SK-MEL-5 (cell line): ENCODE measurements at regions not wholly inside any gene's neighbourhood (a gene's known extent, or its start where the extent isn't known, plus 50 kb on each side); places are given as distances from the start of the nearest gene placed in this dataset.
"Not testable (repeated sequence)": the region's sequence is repeated elsewhere in the genome, so short reads cannot be mapped to it uniquely, and the experiment has no call there.

Source experiments
- DNase-seq: peaks from one replicate; pipeline ENCODE4 v3.0.0-alpha.2; 2016; ENCODE audit warnings: low read depth, low spot score
- in situ Hi-C: cut with HindIII; loops from 2 replicates; pipeline ENCODE4 v1.10.0; 2016; ENCODE audit warnings: low sequenced_read_pairs, high pct_unique_total_duplicates, low pct_unique_long_range_greater_than_20kb

DNA sequence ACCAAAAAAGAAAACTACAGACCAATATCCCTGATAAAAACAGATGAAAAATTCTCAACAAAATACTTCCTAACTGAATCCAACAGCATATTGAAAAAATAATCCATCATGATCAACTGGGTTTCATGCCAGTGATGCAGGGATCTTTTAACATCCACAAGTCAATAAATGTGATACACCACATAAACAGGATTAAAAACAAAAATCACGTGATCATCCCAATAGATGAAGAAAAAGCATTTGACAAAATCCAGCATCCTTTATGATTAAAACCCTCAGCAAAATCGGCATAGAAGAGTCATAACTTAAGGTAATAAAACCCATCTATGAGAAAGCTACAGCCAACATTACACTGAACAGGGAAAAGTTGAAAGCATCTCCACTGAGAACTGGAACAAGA lies 107.5 kb downstream of the DCLK3 start:
- DNase-seq = no peak
- in situ Hi-C loops = no loop called here

DNA sequence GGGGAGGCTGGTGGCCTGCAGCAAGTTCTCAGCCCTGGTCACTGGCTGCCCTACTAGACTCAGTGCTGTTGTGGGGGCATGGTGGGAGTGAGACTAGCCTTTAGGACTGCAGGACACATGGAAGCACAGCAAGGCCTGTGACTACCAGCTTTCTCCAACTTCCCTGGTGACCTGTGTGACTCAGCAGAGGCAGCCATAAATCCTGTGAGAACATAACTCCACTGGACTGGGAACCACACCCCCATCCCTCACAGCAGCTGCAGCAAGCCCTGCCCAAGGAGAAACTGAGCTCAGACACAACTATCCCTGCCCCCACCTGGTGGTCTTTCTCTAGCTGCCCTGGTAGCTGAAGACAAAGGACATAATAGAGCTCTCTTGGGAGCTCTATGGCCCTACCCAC lies 111.3 kb downstream of the DCLK3 start:
- DNase-seq = no peak
- in situ Hi-C loops = no loop called here

DNA sequence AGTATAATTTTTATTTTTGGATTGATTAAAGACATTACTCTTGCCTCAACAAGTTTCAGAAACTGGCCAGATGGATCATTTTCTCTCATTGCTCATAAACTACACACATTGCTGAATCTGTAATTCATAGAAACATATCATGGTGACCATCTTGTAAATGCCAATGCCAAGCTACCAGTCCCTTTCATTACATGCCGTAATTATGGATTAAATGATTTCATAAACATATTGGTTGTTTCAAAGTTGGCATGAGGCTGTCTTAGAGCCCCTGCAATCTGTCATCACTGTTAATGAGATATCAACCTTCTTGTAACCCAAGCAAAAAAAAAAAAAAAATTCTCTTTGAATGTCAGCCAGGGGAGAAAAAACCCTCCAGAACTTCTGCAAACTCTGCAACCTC lies 112.2 kb downstream of the DCLK3 start:
- no peak for DNase-seq
- in situ Hi-C loops = no loop called here

DNA sequence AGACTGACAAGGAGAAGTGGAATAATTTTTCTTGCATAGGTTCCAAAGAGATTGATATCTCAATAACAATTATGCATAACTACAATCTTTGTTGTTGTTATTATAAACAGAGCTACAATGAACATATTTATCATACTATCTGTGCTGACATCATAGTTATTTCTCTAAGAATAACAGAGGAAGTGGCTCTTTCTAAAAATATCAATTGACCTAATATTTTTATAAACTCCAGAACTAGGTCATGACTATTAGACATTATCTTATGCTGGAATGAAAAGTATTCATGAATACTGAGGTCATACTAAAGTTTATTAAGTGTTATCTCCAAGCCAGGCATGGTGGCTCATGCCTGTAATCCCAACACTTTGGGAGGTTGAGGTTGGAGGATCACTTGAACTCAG lies 114.1 kb downstream of the DCLK3 start:
- DNase-seq = no peak
- in situ Hi-C loops = no loop called here

DNA sequence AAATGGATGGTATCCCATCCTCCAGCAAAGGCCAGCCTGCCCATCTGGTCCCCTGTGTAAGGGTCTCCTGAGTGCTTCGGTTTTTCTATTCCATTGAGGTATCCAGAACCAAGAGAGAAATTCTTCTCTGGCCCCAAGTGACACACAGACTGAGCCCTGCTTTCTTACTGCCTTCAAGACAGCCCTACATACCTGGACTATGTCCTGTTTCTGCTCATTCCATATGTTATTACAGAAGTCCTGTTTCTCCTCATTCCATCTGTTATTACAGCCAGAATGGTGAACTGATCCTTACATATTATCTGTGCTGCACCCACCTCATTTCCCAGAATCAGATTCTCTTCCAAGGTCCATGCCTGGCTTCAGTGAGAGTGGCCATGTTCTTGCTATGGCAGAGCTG lies 115.2 kb downstream of the DCLK3 start:
- in situ Hi-C loops = no loop called here
- no peak for DNase-seq

DNA sequence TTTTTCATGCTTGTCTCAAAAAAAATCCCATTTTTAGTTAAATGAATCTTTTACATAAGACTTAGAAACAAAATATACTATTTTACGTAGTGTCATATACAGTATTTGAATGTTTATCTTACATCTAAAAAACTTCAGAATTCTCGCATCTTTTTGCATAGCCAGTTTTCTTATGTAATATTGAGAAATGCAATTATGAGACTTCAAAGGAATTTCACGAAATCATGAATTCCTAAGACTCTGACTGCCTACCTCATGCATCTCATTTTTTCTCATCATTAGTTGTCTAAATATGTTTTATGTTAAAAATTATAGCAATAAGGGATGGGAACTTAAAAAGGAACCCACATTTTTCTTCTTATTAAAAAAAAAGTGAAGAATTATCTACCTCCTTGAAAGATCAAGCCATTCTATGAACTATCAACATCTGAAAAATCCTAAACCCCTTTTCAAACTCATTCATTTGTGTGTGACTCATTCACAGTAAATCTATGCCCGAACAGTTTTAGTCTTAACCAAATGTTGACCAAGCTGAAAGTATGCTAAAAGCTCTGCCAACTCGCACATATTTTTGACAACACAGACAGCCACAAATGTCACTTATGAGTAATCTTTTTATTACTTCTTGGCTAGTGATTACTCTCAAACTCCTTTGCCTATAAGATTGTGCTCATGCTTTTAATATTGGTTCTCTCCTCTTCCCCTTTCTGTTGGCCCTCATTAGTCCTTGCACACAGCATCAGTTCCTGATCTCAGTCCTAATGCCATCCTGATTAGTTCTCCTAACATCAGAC lies 115.9 kb downstream of the DCLK3 start:
- in situ Hi-C loops = no loop called here
- no peak for DNase-seq

DNA sequence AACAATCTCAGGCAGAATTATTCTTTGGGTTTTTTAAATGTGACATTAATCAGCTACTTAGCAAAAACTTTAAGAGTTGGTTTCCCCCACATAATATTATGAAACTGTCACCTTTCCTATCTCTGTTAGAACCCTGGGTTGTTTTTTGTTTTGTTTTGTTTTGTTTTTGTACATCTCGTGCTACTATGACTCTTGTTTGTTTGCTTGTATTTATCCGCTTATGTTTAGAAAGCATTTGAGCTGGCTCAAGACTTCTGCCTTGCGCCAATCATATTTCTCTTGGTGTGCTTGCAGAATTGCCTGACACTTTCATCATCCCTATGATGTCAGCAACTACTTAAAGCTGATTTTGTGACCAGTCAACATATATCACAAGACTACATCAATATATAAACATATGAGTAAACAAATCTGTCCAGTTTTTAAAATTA lies 116.9 kb downstream of the DCLK3 start:
- in situ Hi-C loops = no loop called here
- DNase-seq = no peak

DNA sequence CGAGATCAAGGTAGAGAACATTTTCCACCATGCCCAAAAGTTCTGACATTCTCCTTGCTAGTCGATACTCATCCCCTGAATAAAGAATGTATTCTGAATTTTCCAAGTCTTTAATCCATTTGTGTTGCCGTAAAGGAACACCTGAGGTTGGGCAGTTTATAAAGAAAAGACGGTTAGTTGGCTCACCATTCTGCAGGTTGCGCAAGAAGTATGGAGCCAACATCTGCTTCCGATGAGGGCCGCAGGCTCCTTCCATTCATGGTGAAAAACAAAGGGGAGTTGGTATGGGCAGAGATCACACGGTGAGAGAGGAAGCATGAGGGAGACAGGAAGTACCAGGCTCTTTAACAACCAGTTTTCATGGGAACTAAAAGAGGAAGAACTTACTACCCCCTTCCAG lies 121.2 kb downstream of the DCLK3 start:
- no peak for DNase-seq
- in situ Hi-C loops = no loop called here

DNA sequence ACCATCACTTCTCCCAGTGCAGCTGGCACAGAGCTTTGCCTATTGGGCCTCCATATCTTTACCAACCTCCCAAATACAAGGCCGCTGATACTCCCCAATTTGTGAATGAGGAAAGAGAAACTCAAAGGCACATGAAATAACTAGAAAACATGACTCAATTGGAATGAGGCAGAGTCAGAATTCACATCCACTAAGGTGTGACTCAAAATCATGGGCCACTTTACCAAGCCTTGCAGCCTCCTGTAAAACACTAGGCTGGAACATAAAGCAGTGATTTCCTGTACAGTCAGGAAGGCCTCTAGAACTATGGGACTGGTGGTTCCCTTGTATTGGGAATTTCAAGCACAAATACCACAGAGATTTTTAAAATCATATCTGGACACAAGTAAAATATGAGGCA lies 128.6 kb downstream of the DCLK3 start:
- in situ Hi-C loops = no loop called here
- no peak for DNase-seq

DNA sequence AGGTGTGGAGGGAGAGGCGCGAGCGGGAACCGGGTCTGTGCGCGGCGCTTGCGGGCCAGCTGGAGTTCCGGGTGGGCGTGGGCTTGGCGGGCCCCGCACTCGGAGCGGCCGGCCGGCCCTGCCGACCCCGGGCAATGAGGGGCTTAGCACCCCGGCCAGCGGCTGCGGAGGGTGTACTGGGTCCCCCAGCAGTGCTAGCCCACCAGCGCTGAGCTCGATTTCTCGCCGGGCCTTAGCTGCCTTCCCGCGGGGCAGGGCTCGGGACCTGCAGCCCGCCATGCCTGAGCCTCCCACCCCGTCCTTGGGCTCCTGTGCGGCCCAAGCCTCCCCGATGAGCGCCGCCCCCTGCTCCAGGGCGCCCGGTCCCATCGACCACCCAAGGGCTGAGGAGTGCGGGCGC lies 130.5 kb downstream of the DCLK3 start:
- DNase-seq, in situ Hi-C loops: not testable (repeated sequence)

DNA sequence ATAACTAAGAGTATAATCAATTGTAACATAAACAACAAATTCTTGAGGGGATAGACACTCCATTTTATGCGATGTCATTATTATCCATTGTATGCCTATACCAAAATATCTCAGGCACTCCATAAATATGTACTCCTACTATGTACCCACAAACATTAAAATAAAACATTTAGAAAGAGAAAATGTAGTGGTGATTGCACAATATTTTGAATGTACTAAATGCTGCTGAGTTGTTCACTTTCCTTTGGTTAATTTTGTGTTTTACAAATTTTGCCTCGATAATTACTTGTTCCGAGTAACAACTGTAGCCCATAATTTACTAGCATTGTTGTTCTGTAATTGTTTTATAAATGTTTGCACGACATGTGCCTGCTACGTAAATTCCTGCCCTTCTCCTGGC lies 131.3 kb downstream of the DCLK3 start:
- in situ Hi-C loops = no loop called here
- no peak for DNase-seq

DNA sequence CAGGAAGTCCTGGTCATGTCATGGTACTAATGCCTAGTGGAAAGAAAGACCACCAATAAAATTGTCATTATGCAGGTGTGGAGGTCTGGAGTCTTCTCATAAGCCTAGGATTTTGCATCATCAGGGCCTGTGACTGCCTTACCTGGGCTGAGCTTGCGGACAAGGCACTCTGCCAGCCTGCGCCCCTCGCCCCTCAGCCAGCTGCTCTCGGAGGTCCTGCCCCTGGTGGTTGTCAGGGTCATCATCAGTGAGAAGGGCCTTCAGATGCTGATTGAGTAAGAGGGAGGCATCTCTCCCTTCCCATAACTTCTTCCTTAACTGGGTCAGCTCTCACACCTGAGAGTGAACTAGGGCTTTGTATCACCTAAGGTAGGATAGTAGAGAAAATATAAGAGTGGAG lies 132.8 kb downstream of the DCLK3 start:
- in situ Hi-C loops = no loop called here
- no peak for DNase-seq

DNA sequence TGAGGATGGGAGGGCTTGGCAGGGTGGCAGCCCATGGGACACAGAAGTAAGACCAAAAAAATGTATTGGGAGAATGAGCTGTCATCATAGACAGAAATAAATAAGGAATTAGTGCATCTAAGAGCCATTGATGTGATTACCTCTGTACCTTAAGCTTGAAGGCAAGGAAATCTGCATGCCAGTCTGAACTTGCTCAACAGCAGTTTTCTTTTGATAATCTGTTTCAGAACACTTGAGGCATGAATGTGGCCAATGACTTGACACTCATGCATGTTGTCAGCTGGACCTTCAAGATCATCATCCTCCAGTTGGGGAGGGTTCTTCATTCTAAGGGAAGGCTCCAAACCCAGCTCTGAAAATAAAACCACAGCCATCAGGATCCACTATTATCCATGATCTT lies 148.5 kb downstream of the DCLK3 start:
- no peak for DNase-seq
- in situ Hi-C loops = no loop called here

DNA sequence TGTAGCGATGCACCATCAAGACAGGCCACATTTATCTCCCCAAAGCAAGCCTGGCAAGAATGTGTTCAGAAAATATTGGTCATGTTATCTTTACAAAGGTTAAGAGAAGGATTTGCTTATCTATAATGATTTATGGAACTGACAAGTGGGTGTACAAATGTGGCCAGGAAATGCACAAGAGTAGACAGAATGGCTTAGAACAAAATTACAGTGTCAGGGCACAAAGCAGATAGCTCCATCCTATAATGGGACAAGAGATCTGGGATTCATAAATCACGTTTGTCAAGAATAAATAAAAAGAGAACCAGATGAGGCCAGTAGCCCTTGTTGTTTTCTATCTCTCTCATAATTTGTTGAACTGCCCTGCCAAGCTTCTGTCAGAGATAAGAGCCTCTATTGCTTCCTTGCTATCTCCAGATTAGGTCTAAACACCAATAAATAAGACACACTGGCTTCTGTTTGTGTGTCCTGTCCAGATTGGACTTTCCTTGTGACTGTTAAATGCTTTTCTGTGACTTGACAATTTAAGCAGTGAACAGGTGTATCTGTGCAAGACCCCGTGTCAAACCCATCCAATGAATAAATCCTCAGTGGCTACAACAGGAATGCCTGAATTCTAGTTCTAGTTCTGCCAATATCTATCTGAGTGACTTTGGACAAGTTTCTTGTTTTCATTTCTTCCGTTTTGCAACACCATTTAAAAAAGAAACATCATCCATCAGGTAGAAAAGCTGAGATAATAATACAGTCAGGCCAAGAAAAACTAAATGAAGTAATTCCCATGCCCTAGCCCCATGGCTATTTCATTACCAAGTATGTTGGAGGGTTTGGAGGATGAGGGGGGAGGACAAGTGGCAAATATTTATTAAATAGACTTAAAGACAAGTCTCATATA lies 157.2 kb downstream of the DCLK3 start:
- in situ Hi-C loops = no loop called here
- no peak for DNase-seq

DNA sequence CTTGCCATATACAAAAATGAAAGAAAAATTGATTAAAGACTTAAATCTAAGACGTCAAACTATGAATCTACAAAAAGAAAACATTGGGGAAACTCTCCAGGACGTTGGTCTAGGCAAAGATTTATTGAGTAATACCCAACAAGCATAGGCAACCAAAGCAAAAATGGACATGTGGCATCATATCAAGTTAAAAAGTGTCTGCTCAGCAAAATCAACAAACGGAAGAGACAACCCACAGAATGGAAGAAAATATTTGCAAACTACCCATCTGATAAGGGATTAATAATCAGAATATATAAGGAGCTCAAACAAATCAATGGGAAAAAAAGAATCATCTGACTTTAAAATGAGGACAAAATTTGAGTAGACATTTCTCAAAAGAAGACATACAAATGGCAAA lies 160.9 kb downstream of the DCLK3 start:
- in situ Hi-C loops = no loop called here
- DNase-seq = no peak

DNA sequence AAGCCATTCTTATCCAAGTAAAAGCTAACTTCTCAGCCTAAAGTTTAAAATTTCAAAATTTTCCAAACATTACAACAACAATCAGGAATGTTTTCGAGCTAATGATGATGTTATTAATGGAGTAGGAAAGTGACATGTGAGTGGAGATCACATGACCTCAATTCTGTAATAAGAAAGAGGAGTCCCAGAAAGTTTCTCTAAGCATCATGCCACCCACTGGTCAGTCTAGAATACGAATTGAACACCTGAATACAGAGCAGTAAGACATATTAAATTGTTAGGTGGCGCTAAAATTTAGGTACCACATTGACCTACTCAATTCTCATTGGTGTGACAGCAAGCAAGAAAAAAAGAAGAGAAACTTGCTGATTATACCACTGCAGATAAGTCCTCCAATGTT lies 163.9 kb downstream of the DCLK3 start:
- in situ Hi-C loops = no loop called here
- DNase-seq = peak; percentile 7
